ENCODE measurements at regions not wholly inside any gene's neighbourhood (a gene's known extent, or its start where the extent isn't known, plus 50 kb on each side); places are given as distances from the start of the nearest gene placed in this dataset.

DNA sequence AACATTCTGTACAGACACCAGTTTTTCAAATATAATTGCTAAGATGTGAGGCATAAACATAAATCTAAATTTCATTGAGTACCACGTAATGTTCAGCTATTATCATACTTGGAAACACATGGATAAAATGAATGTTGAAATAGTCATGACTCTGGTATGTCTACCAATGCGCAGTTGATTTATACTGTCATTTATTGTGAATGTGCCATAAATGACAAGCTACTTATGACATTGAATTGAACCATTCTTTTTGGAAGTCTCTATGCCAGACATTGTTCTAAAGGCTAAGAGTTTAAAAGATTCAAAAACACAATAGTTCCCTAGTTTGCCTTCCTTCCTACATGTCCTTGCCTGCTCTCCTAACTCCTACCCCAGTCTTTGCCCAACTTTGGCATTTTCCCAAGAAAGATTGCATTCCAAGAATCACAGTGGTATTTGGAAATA lies 96.6 kb upstream of the DMD start:
- TF ChIP-seq, protein P1, sequence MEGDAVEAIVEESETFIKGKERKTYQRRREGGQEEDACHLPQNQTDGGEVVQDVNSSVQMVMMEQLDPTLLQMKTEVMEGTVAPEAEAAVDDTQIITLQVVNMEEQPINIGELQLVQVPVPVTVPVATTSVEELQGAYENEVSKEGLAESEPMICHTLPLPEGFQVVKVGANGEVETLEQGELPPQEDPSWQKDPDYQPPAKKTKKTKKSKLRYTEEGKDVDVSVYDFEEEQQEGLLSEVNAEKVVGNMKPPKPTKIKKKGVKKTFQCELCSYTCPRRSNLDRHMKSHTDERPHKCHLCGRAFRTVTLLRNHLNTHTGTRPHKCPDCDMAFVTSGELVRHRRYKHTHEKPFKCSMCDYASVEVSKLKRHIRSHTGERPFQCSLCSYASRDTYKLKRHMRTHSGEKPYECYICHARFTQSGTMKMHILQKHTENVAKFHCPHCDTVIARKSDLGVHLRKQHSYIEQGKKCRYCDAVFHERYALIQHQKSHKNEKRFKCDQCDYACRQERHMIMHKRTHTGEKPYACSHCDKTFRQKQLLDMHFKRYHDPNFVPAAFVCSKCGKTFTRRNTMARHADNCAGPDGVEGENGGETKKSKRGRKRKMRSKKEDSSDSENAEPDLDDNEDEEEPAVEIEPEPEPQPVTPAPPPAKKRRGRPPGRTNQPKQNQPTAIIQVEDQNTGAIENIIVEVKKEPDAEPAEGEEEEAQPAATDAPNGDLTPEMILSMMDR (IDR thresholded peaks at IDR 0.05; ENCODE audit: low read depth, low read length, missing input control) = no peak
- TF ChIP-seq TAF1 (conservative IDR thresholded peaks at IDR 0.05) = no peak
- TF ChIP-seq RXRA (IDR thresholded peaks at IDR 0.05) = no peak
- TF ChIP-seq EGR1 (IDR thresholded peaks at IDR 0.05; ENCODE audit: low read depth in 2 of 2) = no peak
- TF ChIP-seq RAD21 (IDR thresholded peaks at IDR 0.05) = no peak
- TF ChIP-seq, protein P2, sequence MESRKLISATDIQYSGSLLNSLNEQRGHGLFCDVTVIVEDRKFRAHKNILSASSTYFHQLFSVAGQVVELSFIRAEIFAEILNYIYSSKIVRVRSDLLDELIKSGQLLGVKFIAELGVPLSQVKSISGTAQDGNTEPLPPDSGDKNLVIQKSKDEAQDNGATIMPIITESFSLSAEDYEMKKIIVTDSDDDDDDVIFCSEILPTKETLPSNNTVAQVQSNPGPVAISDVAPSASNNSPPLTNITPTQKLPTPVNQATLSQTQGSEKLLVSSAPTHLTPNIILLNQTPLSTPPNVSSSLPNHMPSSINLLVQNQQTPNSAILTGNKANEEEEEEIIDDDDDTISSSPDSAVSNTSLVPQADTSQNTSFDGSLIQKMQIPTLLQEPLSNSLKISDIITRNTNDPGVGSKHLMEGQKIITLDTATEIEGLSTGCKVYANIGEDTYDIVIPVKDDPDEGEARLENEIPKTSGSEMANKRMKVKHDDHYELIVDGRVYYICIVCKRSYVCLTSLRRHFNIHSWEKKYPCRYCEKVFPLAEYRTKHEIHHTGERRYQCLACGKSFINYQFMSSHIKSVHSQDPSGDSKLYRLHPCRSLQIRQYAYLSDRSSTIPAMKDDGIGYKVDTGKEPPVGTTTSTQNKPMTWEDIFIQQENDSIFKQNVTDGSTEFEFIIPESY (IDR thresholded peaks at IDR 0.05) = no peak
- TF ChIP-seq, protein P3, sequence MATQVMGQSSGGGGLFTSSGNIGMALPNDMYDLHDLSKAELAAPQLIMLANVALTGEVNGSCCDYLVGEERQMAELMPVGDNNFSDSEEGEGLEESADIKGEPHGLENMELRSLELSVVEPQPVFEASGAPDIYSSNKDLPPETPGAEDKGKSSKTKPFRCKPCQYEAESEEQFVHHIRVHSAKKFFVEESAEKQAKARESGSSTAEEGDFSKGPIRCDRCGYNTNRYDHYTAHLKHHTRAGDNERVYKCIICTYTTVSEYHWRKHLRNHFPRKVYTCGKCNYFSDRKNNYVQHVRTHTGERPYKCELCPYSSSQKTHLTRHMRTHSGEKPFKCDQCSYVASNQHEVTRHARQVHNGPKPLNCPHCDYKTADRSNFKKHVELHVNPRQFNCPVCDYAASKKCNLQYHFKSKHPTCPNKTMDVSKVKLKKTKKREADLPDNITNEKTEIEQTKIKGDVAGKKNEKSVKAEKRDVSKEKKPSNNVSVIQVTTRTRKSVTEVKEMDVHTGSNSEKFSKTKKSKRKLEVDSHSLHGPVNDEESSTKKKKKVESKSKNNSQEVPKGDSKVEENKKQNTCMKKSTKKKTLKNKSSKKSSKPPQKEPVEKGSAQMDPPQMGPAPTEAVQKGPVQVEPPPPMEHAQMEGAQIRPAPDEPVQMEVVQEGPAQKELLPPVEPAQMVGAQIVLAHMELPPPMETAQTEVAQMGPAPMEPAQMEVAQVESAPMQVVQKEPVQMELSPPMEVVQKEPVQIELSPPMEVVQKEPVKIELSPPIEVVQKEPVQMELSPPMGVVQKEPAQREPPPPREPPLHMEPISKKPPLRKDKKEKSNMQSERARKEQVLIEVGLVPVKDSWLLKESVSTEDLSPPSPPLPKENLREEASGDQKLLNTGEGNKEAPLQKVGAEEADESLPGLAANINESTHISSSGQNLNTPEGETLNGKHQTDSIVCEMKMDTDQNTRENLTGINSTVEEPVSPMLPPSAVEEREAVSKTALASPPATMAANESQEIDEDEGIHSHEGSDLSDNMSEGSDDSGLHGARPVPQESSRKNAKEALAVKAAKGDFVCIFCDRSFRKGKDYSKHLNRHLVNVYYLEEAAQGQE (IDR thresholded peaks at IDR 0.05) = no peak
- TF ChIP-seq, protein P4, sequence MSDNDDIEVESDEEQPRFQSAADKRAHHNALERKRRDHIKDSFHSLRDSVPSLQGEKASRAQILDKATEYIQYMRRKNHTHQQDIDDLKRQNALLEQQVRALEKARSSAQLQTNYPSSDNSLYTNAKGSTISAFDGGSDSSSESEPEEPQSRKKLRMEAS (IDR thresholded peaks at IDR 0.05) = no peak
- TF ChIP-seq GABPA (IDR thresholded peaks at IDR 0.05 in 1 of 2, conservative IDR thresholded peaks at IDR 0.05 in 1 of 2) = no peak
- TF ChIP-seq YY1 (IDR thresholded peaks at IDR 0.05) = no peak
- no peak for TF ChIP-seq HNF4G (IDR thresholded peaks at IDR 0.05)
- no peak for TF ChIP-seq SP1 (IDR thresholded peaks at IDR 0.05)
- no peak for TF ChIP-seq FOXA1 (IDR thresholded peaks at IDR 0.05)
- no peak for TF ChIP-seq NR2F2 (IDR thresholded peaks at IDR 0.05)
